Epithelial cell of esophagus (primary cell): ENCODE measurements at regions not wholly inside any gene's neighbourhood (a gene's known extent, or its start where the extent isn't known, plus 50 kb on each side); places are given as distances from the start of the nearest gene placed in this dataset.

Experiments used
- DNase-seq: peaks from one replicate; pipeline ENCODE4 v3.0.0; 2010; ENCODE audit warnings: low read depth
- H3K4me3 ChIP-seq: 2 replicates; pipeline ENCODE4 v1.5.1; 2011; ENCODE audit warnings: mild to moderate bottlenecking, low read length, control low read depth
- TF ChIP-seq, protein P1 (sequence below): IDR thresholded peaks from 2 replicates; pipeline ENCODE4 v1.5.1; 2011; ENCODE audit warnings: low read depth, mild to moderate bottlenecking, low read length, control low read depth, inconsistent platforms; ENCODE audit not compliant: insufficient read depth; ENCODE audit errors: missing control alignments

DNA sequence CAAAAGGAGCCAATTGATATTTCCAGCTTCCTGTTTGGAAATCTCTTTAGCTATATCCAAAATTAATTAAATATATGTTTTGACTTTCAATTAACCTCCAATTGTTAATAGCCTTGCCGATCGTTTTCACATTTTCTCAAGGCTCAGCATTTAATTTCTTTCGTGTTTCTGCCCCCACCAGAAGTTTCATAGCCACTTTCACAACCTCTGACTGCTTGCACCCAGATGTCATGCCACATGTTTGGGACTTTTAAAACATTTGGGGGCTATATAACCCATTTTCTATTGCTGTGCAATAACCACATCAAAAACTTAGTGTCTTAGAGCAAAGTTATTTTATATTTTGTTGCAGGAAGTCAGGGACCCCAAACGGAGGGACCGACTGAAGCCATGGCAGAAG, 510.6 kb upstream of the CNTNAP2 start:
- DNase-seq = no peak
- TF ChIP-seq, protein P1, sequence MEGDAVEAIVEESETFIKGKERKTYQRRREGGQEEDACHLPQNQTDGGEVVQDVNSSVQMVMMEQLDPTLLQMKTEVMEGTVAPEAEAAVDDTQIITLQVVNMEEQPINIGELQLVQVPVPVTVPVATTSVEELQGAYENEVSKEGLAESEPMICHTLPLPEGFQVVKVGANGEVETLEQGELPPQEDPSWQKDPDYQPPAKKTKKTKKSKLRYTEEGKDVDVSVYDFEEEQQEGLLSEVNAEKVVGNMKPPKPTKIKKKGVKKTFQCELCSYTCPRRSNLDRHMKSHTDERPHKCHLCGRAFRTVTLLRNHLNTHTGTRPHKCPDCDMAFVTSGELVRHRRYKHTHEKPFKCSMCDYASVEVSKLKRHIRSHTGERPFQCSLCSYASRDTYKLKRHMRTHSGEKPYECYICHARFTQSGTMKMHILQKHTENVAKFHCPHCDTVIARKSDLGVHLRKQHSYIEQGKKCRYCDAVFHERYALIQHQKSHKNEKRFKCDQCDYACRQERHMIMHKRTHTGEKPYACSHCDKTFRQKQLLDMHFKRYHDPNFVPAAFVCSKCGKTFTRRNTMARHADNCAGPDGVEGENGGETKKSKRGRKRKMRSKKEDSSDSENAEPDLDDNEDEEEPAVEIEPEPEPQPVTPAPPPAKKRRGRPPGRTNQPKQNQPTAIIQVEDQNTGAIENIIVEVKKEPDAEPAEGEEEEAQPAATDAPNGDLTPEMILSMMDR = no peak
- H3K4me3 ChIP-seq = no peak overlapping the region

DNA sequence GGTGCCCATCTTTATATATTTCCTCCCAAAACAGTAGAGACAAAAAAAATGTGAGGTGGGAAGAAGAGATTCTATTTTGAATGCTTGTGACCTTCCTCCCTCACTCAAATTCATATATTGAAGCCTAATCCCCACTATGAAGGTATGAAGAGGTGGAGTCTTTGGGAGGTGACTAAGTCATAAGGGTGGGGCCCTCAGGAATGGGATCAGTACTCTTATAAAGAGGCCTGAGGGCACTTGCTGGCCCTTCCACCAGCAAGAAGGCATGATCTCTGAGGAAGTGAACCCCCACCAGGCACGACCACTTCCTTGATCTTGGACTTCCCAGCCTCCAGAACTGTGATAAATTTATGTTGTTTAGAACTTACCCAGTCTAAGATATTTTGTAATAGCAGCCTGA, 517.2 kb upstream of the CNTNAP2 start:
- no peak overlapping the region for H3K4me3 ChIP-seq
- DNase-seq = peak; percentile 2
- TF ChIP-seq, protein P1 = no peak

- no peak overlapping the region for H3K4me3 ChIP-seq
- TF ChIP-seq, protein P1 = no peak
- DNase-seq = no peak
These were observed 532.2 kb upstream of the CNTNAP2 start for GRCh38 chr7:145584401-145584800.

- TF ChIP-seq, protein P1 = no peak
- no peak overlapping the region for H3K4me3 ChIP-seq
- no peak for DNase-seq
These were observed 533.8 kb upstream of the CNTNAP2 start for GRCh38 chr7:145582742-145583303.

DNA sequence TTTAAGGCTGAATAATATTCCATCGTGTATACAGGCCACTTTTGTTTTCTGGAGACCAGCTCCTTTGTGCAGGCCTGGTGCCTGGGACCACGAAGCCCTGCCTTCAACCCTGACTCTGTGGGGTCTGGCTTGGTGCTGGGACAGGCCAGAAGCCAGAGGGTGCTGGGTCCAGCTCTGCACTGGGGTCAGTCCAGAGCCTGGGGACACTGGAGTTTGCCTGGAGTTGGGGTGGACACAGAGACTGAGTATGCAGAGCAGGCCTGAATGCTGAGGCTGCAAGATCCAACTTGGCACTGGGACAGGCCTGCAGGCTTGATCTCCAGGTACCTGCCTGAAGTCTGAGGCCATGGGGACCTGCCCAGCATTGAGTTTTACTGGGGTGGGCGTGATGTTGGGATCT, 558.8 kb upstream of the CNTNAP2 start:
- H3K4me3 ChIP-seq = no peak overlapping the region
- DNase-seq = no peak
- TF ChIP-seq, protein P1 = no peak

DNA sequence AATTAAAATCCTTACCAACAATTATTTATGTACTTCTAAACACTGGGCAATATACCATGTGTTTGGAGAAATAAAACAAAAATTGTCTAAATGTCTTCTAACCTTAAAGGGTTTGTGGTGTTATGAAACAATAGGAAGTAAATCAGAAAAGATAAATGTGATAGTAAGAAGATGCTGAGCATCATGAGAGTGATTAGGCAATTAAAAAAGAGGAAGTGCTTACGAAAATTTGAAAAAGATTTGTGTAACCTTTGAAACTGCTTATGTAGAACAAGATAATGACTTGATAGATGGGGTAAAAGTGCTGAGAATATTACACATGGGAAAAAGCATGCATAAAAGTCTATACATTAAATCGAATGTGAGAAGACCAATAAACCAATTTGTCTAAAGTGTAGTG, 573.4 kb upstream of the CNTNAP2 start:
- DNase-seq = no peak
- H3K4me3 ChIP-seq = no peak overlapping the region
- TF ChIP-seq, protein P1 = no peak

DNA sequence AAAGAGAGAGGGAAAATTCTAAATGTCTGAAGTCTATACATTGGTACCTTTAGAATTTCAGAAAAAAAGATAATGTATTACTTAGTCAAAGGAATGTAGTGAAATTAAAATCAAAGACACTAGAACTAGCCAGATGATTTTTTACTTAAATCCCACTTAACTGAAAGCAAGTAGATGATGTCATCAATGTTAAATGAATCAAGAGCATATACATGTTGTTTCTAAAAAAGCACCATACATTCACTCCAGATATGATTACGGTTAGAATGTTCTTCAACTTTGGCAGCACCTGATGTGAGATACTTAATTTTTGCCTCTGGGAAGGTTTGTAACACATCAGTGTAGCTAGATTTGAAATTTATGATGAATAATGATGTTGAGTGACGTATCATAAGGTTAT, 576.7 kb upstream of the CNTNAP2 start:
- TF ChIP-seq, protein P1 = no peak
- no peak overlapping the region for H3K4me3 ChIP-seq
- no peak for DNase-seq
